HG02759 (cell line): ENCODE measurements at regions not wholly inside any gene's neighbourhood (a gene's known extent, or its start where the extent isn't known, plus 50 kb on each side); places are given as distances from the start of the nearest gene placed in this dataset.

Source experiments
- ATAC-seq: cut with Tn5 transposase; IDR thresholded peaks from one replicate; pipeline ENCODE4 v1.9.1; 2021; ENCODE audit warnings: mild to moderate bottlenecking, moderate library complexity; ENCODE audit not compliant: unreplicated experiment

DNA sequence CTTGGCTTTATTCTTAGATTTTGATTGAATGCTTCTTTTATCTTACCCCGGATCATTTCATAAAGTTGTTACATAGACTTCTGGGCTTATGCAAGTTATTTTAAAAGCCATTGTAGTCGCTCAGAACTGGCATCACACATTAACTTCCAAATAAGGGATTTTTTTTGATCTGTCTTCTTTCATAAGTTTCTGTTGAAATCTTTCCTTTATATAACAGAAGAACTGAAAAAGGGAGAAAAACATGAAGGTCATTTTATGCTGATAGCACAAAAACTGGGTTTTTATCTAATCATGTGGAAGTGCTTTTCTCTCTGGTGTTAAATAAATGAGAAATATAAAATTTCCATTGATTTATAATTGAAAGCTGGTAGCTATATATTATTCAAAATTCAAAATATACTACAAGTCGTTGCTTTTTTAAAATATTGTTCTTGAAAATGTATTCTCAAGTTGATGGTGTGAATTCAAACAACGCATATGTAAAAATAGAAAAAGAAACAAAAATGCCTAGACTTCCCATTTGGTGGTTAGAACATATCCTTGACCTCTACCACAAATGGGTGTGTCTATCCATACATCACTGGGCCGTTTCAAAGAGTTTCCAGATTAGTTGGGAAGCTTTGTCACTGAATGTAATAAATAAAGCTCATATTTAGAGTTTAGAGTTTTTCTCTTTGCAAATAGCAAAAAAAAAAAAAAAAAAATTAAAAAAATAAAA, 258.3 kb upstream of the ZPLD1 start:
- ATAC-seq: no peak

DNA sequence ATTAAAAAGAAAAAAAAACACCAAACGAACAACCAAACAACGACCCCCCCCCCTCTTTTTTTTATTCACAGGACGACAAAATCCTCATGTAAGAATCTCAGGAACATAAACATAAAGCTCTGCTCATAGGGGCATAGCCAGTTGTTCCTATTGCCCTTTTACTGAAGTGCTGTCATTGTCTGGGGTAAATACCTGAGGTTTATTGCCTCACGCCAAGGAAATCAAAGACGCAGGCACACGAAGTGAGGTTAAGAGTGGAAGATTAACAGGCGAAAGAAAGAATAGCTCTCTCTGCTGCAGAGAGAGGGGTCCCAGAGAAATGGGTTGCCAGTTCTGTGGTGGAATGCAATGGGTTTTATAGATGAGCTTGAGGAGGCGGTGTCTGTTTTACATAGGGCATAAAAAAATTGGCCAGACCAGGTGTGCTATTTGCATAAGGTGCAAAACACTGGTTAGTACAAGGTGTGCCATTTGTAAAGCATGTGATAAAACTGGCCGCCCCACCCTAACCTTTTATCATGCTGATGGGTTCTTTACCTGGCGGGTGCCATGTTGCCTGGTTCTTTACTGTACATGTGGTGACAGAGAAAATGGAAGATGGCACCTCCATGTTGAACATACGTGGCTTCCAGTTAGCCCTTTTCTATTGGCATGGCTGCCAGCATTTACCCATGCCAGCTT, 257.6 kb upstream of the ZPLD1 start:
- ATAC-seq: no peak

DNA sequence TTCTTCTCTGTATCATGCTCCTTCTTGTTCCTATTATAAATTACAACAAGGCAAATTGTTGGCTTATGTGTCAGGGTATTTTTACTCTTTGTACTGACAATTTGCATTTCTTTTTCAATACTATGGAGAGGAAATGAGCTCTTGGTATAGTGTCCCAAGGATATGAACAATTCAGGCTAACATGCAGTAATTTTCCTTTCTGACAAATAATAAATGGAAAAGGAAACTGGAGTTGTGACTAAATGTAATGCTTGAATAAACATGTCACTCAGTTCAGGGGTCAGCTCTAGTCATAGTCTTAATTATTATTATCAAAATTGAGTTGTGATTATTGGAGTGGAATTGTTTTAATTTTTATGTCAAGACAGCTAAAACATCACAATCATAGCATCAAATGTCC, 256.0 kb upstream of the ZPLD1 start:
- no peak for ATAC-seq

DNA sequence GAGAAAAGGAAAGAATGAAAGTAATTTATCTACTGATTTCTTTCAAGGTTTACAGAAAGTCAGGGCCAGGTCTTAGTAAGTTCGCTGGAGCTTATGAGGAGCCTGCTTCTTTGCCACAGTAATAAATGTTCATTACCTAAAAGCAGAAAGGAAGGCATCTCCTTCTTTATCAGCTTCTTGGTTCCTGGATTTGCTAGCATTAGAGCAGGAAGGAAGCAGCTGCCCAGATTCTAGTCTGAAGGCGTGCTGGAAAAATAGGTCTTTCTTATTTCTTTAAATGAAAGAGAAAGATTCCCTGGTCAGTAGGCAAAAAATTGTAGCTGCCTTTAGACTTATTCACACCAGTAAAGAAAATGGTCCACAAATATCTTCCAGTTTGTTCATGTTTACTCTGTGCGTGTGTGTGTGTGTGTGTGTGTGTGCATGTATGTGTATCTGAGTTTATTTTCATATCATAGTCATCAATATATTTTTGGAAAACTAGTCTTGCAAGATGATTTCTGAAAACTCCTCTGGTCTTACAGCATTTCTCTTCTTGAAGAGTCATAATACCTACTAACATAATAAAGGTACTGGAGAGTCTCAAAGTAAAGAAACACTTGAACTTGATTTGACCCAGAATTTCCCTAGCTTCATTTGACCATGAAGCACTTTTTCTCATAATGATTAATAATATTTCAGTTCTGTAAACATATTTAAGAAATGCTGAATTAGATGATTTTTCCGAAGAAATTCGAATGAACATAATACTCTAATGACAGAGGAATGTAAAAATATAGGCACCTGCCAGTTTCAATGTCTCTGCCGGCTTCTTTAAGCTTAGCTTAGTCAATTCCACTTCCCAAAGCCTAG, 255.3 kb upstream of the ZPLD1 start:
- ATAC-seq: peak; percentile 76

DNA sequence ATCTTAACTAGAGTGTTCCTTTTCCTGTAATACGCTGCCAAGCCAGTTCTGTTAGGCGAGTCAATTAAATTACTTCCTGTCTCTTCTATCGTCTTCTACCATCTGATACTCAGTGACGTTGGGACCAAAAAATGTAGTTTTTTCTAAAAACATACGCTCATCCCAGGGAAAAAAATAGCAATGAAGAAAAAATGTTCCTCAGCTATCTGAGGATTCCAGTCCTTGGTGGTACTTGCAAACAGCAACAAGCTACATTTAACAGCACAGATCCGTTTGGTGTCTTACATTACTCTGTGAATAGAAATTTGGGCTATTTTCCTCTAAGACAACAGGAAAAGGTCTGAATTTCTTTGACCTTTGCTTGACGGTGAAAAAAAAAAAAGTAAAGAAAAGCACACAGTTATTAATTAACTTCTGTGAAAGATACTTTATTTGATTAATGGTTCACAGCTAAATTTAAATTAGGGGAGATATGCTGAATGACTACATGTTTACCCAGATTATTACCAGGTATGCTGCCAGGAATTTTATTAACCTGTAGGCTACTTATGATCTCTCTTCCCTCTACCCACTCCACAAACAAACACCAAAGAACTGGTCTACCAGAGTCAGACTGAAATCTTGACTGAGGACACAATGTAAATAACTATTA, 254.4 kb upstream of the ZPLD1 start:
- peak; percentile 31 for ATAC-seq

- no peak for ATAC-seq
These were observed 253.5 kb upstream of the ZPLD1 start for GRCh38 chr3:102181175-102181920.

DNA sequence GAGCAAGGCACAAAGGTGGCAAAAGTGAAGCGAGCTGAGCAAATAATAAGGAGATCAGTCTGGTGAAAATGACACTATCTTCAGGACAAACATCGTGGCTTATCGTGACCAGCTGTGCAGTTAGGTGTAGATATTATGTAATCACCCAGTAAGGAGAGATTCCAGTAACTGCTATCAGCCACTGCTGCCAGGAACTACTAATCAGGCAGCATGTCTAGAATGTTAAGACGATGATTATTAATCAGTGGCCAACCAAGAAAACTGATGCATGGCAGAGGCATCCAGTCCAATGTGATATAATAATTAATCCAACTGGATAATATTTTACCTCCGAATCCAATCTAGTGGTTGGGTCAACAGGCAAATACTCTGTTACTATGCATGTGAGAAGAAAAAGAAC, 252.7 kb upstream of the ZPLD1 start:
- no peak for ATAC-seq

DNA sequence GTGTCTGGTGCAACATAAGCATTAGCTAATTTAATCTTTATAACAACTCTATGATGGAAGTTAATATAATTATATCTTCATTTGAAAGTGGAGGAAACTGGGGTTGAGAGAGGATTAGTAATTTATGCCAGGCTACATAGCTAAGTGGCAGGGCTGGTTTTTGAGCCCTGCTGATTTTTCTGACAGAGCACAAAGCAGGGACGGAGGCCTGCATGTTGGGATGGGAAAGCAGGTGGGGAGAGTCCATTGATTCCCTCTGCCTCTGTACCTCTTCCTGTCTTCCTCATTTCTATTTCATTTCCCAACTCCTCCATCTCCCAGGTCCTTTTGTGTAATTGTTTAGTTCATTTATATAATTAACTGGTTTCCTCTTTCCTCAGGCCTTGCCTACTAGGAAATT, 251.6 kb upstream of the ZPLD1 start:
- ATAC-seq: no peak

DNA sequence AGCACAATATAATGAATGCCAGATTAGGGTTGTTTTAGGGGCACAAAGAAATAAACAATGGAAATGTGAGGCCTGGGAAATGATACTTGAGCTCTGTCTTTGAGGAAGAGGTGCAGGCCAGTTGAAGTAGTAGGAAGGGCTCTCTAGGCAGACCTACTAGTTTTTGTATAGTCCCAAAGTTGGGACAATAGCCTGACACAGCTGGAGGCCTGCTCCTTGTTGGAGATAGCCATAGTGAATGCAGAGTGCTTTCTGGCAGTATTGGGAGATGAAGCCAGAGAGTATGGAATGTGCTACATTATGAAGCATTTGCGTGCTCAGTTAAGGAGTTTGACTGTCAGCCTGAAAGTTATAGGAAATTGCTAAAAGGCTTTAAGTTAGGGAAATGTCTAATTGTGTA, 251.2 kb upstream of the ZPLD1 start:
- no peak for ATAC-seq

DNA sequence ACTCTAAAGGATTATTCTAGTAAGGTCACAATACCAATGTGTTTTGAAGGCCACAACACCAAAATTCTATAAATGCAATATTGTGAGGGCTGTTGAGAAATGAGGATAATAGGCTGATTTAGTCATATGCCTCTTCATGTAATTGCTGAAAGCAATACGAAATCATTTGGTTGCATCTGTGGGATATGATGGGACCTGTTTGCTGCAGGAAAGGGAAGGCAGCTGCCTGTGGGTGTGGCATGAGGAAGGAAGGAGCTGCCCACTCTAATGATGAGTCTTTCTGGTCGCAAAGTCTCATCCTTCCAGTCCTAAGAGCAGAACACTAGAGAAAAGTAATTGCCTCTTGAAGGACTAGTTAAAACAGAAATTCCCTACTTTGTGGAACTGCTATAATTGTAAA, 245.3 kb upstream of the ZPLD1 start:
- no peak for ATAC-seq

GRCh38 chr3:102189956-102190723, 244.7 kb upstream of the ZPLD1 start:
- ATAC-seq: no peak

DNA sequence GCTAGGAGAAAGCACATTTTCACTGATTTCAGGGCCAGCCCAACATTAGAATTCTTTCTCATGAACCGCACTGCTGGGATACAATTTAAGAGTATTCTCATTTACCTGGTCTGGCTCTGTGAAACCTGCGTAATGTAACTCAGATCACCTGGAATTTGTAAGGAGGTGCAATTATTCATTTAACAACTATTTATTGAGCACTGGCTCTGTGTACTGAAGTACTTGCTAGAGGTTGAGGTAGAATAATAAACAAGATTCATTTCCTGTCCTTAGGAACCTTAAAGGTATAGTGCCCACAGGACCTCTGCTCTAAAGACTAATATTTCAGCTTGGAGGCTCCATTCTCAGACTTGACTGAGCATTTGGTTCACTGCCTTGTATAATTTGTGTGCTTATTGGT, 242.2 kb upstream of the ZPLD1 start:
- no peak for ATAC-seq

DNA sequence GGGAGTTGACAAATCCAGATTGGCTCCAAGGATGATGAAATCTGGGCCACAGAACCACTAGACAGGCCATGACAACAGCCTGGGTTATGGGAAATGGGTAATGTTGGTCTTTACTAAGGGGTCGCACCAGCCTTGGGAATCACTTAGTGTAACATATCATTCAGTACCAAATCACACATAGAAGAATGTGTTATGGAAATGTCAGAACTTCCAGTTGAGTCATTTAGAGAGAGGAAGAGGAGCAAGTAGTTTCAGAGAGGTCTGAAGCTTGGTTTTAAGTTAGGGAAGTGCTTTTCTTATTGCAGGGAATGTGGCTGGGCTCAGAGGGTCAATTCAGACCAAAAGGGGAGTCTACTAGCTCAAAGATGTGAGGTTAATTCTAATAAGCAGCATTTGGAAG, 241.6 kb upstream of the ZPLD1 start:
- no peak for ATAC-seq

DNA sequence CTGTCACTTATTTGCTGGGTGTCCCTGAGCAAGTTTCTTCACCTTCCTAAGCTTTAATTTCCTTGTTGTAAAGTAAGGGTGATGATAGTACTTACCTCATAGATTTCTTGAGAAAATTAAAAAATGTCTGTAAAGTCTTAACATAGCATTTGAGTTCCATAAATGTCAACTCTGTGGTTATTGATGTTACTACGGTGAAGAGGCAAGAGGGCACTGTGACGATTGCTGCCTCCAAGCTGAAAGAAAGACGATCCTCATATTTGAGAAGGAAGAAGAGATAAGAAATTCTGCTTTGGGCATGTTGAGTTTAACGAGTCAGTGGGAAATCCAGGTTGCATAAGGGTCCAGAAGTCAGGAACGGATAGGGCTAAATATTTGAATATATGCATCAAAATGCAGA, 240.8 kb upstream of the ZPLD1 start:
- no peak for ATAC-seq

DNA sequence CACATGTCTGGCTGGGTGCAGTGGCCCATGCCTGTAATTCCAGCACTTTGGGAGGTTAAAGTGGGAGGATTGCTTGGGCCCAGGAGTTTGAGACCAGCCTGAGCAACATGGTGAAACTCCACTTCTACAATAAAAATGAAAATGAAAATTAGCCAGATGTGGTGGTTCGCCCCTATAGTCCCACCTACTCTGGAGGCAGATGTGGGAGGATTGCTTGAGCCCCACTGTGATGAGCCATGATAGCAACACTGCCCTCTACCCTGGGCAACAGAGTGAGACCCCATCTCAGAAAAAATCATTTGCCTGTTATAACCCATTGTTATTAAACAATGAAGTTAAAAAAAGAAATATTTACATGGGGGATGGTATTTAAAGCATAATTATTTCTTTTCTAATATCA, 240.1 kb upstream of the ZPLD1 start:
- no peak for ATAC-seq

- ATAC-seq: no peak
These were observed 239.4 kb upstream of the ZPLD1 start for GRCh38 chr3:102195198-102195948.

GRCh38 chr3:102200126-102200525, 234.7 kb upstream of the ZPLD1 start:
- no peak for ATAC-seq

GRCh38 chr3:102200560-102200959, 234.3 kb upstream of the ZPLD1 start:
- ATAC-seq: no peak

DNA sequence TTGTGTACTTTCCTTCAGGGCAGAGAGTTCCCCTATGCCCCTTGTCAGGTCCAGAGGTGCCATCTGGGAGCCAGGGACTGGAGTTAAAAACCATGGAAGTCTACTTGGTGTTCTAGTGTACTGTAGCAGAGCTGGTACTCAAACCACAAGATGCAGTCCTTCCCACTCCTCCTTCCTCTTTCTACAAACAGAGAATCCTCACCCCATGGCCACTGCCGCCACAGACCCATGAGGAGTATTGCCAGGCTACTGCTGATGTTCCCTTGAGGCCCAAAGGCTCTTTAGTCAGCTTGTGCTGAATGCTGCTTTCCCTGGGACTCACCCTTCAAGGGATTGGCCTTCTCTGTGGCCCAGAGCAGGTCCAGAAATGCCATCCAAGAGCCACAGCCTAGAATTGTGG, 229.2 kb upstream of the ZPLD1 start:
- ATAC-seq: no peak
